ENCODE measurements at regions not wholly inside any gene's neighbourhood (a gene's known extent, or its start where the extent isn't known, plus 50 kb on each side); places are given as distances from the start of the nearest gene placed in this dataset.

DNA sequence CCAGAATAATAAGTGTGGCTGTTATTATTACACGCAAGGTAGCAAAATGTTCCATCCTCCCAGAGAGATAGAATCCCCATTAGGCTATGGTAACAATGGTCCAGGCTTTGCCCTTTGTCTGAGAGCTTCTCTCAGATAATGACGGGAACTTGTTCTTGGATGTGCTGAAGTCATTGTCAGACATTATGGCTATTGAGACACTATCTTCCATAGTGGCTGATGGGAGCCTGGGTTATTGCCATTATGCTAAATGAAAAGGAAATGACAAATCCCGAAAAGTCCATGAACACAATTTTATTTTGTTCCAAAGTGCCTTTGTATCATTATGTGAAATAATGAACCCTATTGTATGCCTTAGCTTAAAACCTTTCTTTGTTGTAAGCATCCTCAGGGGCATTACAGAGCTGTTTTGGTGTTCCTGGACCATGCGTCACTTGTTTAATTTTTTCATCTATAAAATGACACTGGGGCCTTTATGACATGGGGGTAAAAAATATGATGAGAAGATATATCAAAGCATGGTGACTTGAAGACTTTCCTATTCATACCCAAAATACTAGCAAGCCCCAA, 218.5 kb downstream of the KCNS3 start:
- no peak for TF ChIP-seq MXI1 (IDR thresholded peaks at IDR 0.05; ENCODE audit: borderline replicate concordance, low read depth, low read length)
- no peak for TF ChIP-seq RAD21 (IDR thresholded peaks at IDR 0.05; ENCODE audit: low read length)
- TF ChIP-seq MAZ (IDR thresholded peaks at IDR 0.05; ENCODE audit: borderline replicate concordance, low read depth, low read length) = no peak
- TF ChIP-seq RCOR1 (IDR thresholded peaks at IDR 0.05; ENCODE audit: insufficient replicate concordance, low read length) = no peak
- TF ChIP-seq, protein P1, sequence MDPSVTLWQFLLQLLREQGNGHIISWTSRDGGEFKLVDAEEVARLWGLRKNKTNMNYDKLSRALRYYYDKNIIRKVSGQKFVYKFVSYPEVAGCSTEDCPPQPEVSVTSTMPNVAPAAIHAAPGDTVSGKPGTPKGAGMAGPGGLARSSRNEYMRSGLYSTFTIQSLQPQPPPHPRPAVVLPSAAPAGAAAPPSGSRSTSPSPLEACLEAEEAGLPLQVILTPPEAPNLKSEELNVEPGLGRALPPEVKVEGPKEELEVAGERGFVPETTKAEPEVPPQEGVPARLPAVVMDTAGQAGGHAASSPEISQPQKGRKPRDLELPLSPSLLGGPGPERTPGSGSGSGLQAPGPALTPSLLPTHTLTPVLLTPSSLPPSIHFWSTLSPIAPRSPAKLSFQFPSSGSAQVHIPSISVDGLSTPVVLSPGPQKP (IDR thresholded peaks at IDR 0.05; ENCODE audit: borderline replicate concordance, low read depth, low read length) = no peak
- no peak for TF ChIP-seq POLR2A (IDR thresholded peaks at IDR 0.05; ENCODE audit: low read depth, low read length)
- no peak for TF ChIP-seq RFX5 (IDR thresholded peaks at IDR 0.05; ENCODE audit: low read depth, low read length)
- TF ChIP-seq CHD1 (IDR thresholded peaks at IDR 0.05; ENCODE audit: low read depth, low read length) = no peak
- TF ChIP-seq, protein P2, sequence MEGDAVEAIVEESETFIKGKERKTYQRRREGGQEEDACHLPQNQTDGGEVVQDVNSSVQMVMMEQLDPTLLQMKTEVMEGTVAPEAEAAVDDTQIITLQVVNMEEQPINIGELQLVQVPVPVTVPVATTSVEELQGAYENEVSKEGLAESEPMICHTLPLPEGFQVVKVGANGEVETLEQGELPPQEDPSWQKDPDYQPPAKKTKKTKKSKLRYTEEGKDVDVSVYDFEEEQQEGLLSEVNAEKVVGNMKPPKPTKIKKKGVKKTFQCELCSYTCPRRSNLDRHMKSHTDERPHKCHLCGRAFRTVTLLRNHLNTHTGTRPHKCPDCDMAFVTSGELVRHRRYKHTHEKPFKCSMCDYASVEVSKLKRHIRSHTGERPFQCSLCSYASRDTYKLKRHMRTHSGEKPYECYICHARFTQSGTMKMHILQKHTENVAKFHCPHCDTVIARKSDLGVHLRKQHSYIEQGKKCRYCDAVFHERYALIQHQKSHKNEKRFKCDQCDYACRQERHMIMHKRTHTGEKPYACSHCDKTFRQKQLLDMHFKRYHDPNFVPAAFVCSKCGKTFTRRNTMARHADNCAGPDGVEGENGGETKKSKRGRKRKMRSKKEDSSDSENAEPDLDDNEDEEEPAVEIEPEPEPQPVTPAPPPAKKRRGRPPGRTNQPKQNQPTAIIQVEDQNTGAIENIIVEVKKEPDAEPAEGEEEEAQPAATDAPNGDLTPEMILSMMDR (conservative IDR thresholded peaks at IDR 0.05; ENCODE audit: low read depth, low read length) = no peak
- no peak for TF ChIP-seq CEBPB (IDR thresholded peaks at IDR 0.05; ENCODE audit: low read depth, low read length)
- TF ChIP-seq MAFK (IDR thresholded peaks at IDR 0.05; ENCODE audit: low read depth, low read length) = no peak
- no peak for TF ChIP-seq BHLHE40 (IDR thresholded peaks at IDR 0.05; ENCODE audit: low read depth, low read length)
- TF ChIP-seq FOS (IDR thresholded peaks at IDR 0.05; ENCODE audit: low read depth, low read length) = no peak
- no peak for TF ChIP-seq NFE2L2 (IDR thresholded peaks at IDR 0.05; ENCODE audit: low read depth, low read length)
- no peak for TF ChIP-seq SMC3 (IDR thresholded peaks at IDR 0.05; ENCODE audit: low read depth, low read length)
- TF ChIP-seq, protein P3, sequence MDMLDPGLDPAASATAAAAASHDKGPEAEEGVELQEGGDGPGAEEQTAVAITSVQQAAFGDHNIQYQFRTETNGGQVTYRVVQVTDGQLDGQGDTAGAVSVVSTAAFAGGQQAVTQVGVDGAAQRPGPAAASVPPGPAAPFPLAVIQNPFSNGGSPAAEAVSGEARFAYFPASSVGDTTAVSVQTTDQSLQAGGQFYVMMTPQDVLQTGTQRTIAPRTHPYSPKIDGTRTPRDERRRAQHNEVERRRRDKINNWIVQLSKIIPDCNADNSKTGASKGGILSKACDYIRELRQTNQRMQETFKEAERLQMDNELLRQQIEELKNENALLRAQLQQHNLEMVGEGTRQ (IDR thresholded peaks at IDR 0.05; ENCODE audit: low read depth, low read length) = no peak
- Histone ChIP-seq H2AFZ (replicated peaks; ENCODE audit: low read length, poor library complexity) (no peak overlapping the region), H3K27ac (ENCODE audit: insufficient read depth, low read length) (no peak overlapping the region), H2BK20ac (ENCODE audit: low read depth, low read length) (no peak overlapping the region), H3K4me1 (ENCODE audit: control insufficient read depth, insufficient read depth, low read length) (no peaks in the 10 kb centered on the region), H3K36me3 (ENCODE audit: control insufficient read depth, insufficient read depth, low read length) (no peaks in the 10 kb centered on the region), H4K5ac (ENCODE audit: low read depth, low read length) (no peak overlapping the region), H3K4me2 (ENCODE audit: low read depth, low read length) (no peak overlapping the region), H2AK9ac (replicated peaks; ENCODE audit: low read depth, low read length, poor library complexity) (no peak overlapping the region), H4K20me1 (ENCODE audit: insufficient read depth, low read length) (no peaks in the 10 kb centered on the region), H2BK5ac (ENCODE audit: low read depth, low read length, poor library complexity, severe bottlenecking) (no peak overlapping the region), H3K4me3 (ENCODE audit: insufficient read depth, low read depth, low read length) (no peak overlapping the region), H3K79me1 (ENCODE audit: low read depth in 1 of 2, low read length in 2 of 2) (no peaks in the 10 kb centered on the region), H3K18ac (ENCODE audit: low read depth, low read length) (no peak overlapping the region), H2BK15ac (ENCODE audit: low read depth, low read length) (no peak overlapping the region), H4K8ac (ENCODE audit: low read depth in 2 of 2, low read length in 2 of 2) (no peak overlapping the region), H2BK120ac (ENCODE audit: low read depth, low read length) (no peak overlapping the region), H3K27me3 (ENCODE audit: control insufficient read depth, insufficient read depth, low read length) (peaks cover 2% of the 10 kb centered on the region; the same call in 1 of the 2 replicates), H3K14ac (replicated peaks; ENCODE audit: low read depth, low read length) (no peak overlapping the region), H4K91ac (ENCODE audit: insufficient read depth, low read depth, low read length) (no peak overlapping the region), H3K9me1 (ENCODE audit: insufficient read depth, low read length) (no peaks in the 10 kb centered on the region), H3K9me3 (ENCODE audit: control insufficient read depth, insufficient read depth, low read length) (no peaks in the 10 kb centered on the region), H3K23ac (ENCODE audit: low read depth, low read length) (no peak overlapping the region), H3K56ac (ENCODE audit: extremely low read depth, insufficient read depth, low read length) (no peak overlapping the region), H3K4ac (ENCODE audit: low read depth, low read length) (no peak overlapping the region), H3K9ac (ENCODE audit: low read depth, low read length) (no peak overlapping the region), H2AK5ac (ENCODE audit: low read depth, low read length) (no peak overlapping the region)
- in situ Hi-C loops (cut with MboI; ENCODE audit: low sequenced_read_pairs) (no loop called here), dilution Hi-C loops (cut with HindIII; ENCODE audit: low sequenced_read_pairs, unreplicated experiment) (no loop called here), intact Hi-C loops (cut with micrococcal nuclease) (no loop called here)
- no TSS peak for BruUV-seq (replicated peaks)
- no CpG with 5 or more reads among the region's 4 CpGs for WGBS, 2 experiments (ENCODE audit: extremely low coverage in 2 of 2, insufficient read length in 1 of 2)
- ATAC-seq (ENCODE audit: low read depth) (no peak), DNase-seq (no peak)
- ChIA-PET CTCF (no interaction called here), POLR2A (ENCODE audit: unreplicated experiment) (no interaction called here)

Measured in IMR-90 (cell line).